Immature natural killer cell (primary cell): ENCODE measurements at regions not wholly inside any gene's neighbourhood (a gene's known extent, or its start where the extent isn't known, plus 50 kb on each side); places are given as distances from the start of the nearest gene placed in this dataset.

ENCODE experiments used
- DNase-seq, 3 donors: peaks; one replicate each; pipeline ENCODE4 v3.0.0; 2022; ENCODE audit warnings: mixed read lengths in 1 of 3
- H3K27ac Mint-ChIP-seq, 6 donors: one replicate each; pipeline ENCODE4 v1.8.0; 2020; ENCODE audit warnings: mixed read lengths in 6 of 6, mild to moderate bottlenecking in 5 of 6, inconsistent platforms in 4 of 6, moderate library complexity in 3 of 6
- H3K27me3 Mint-ChIP-seq, 3 donors: one replicate each; pipeline ENCODE4 v1.8.0; 2020 to 2021; ENCODE audit warnings: low read depth in 3 of 3, mild to moderate bottlenecking in 3 of 3, mixed read lengths in 3 of 3, moderate library complexity in 3 of 3, inconsistent platforms in 1 of 3
- H3K36me3 Mint-ChIP-seq, 3 donors: one replicate each; pipeline ENCODE4 v1.8.0; 2020; ENCODE audit warnings: mixed read lengths in 3 of 3, inconsistent platforms in 2 of 3, mild to moderate bottlenecking in 2 of 3
- H3K4me1 Mint-ChIP-seq, 2 donors: one replicate each; pipeline ENCODE4 v1.8.0; 2020; ENCODE audit warnings: inconsistent platforms in 2 of 2, mild to moderate bottlenecking in 2 of 2, mixed read lengths in 2 of 2, moderate library complexity in 1 of 2
- H3K4me3 Mint-ChIP-seq, 5 donors: one replicate each; pipeline ENCODE4 v1.8.0; 2020; ENCODE audit warnings: mild to moderate bottlenecking in 5 of 5, mixed read lengths in 5 of 5, inconsistent platforms in 3 of 5, moderate library complexity in 3 of 5
- H3K9me3 Mint-ChIP-seq, 6 donors: one replicate each; pipeline ENCODE4 v1.8.0; 2020; ENCODE audit warnings: mild to moderate bottlenecking in 6 of 6, mixed read lengths in 6 of 6, inconsistent platforms in 4 of 6, moderate library complexity in 3 of 6

- no peak overlapping the region for H3K4me3 Mint-ChIP-seq
- peaks cover 0 to 15% (median 0%) of the 10 kb centered on the region in 3 donors for H3K27me3 Mint-ChIP-seq
- DNase-seq: no peak
- H3K4me1 Mint-ChIP-seq: no peaks in the 10 kb centered on the region
- no peaks in the 10 kb centered on the region for H3K36me3 Mint-ChIP-seq
- H3K9me3 Mint-ChIP-seq: no peaks in the 10 kb centered on the region
- no peak overlapping the region for H3K27ac Mint-ChIP-seq
Measured at GRCh38 chr22:49228431-49229037, 599.1 kb downstream of the BRD1 start.

DNA sequence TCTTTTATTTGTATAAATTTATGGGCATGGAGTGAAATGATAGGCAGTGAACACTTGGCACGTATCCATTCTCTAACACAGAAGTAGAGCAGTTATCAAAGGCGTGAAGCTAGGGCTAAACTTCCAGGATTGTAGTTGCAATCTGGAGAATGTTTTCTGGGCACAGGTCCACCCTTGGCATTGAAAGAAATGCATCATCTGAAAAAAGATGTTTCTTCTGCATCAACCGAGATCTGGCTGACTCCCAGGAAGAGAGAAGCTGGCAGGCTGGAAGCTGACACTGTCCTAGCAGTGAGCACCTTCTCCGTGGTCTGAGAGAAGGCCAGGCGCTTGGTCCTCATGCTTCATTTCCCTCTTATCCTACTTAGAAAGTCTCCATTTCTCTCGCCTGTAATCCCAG lies 600.0 kb downstream of the BRD1 start:
- H3K36me3 Mint-ChIP-seq: no peaks in the 10 kb centered on the region
- no peaks in the 10 kb centered on the region for H3K9me3 Mint-ChIP-seq
- no peak overlapping the region for H3K4me3 Mint-ChIP-seq
- DNase-seq: no peak
- H3K27ac Mint-ChIP-seq: no peak overlapping the region
- H3K4me1 Mint-ChIP-seq: no peaks in the 10 kb centered on the region
- H3K27me3 Mint-ChIP-seq: peaks cover 0 to 15% (median 2%) of the 10 kb centered on the region in 3 donors

GRCh38 chr22:49226096-49226495 lies 601.6 kb downstream of the BRD1 start:
- no peak for DNase-seq
- H3K4me3 Mint-ChIP-seq: no peak overlapping the region
- no peaks in the 10 kb centered on the region for H3K36me3 Mint-ChIP-seq
- no peak overlapping the region for H3K27ac Mint-ChIP-seq
- H3K9me3 Mint-ChIP-seq: no peaks in the 10 kb centered on the region
- peaks cover 0 to 13% (median 2%) of the 10 kb centered on the region in 3 donors for H3K27me3 Mint-ChIP-seq
- no peaks in the 10 kb centered on the region for H3K4me1 Mint-ChIP-seq

GRCh38 chr22:49224243-49224642 lies 603.4 kb downstream of the BRD1 start:
- DNase-seq: no peak
- Mint-ChIP-seq H3K4me1 (no peaks in the 10 kb centered on the region), H3K4me3 (no peak overlapping the region), H3K27me3 (peaks cover 2 to 18% (median 4%) of the 10 kb centered on the region in 3 donors), H3K36me3 (no peaks in the 10 kb centered on the region), H3K27ac (no peak overlapping the region), H3K9me3 (peaks cover 0 to 3% (median 0%) of the 10 kb centered on the region in 6 donors)

DNA sequence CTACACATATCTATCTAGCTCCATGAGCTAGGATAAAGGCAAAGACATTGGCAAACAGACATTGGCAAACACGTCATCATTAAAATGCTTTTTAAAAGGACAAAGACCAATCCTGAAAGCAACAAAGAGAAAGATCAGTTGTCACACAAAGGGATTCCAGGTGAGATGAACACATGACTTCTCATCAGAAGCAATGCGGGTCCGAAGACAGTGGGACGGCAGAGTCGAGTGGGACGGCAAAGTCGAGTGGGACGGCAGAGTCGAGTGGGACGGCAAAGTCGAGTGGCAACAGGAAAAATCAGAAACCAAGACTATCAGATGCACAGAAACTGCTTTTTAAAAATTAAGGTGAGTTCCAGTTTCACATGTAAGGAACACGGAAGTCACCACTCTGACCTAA lies 609.5 kb downstream of the BRD1 start:
- Mint-ChIP-seq H3K4me1 (no peaks in the 10 kb centered on the region), H3K36me3 (peaks cover 0 to 7% (median 0%) of the 10 kb centered on the region in 3 donors), H3K9me3 (peaks cover 0 to 8% (median 5%) of the 10 kb centered on the region in 6 donors), H3K27me3 (peaks cover 6 to 22% (median 6%) of the 10 kb centered on the region in 3 donors), H3K27ac (no peak overlapping the region), H3K4me3 (no peak overlapping the region)
- no peak for DNase-seq

- H3K27me3 Mint-ChIP-seq: peaks cover 6 to 22% (median 7%) of the 10 kb centered on the region in 3 donors
- no peaks in the 10 kb centered on the region for H3K4me1 Mint-ChIP-seq
- no peak overlapping the region for H3K4me3 Mint-ChIP-seq
- H3K27ac Mint-ChIP-seq: no peak overlapping the region
- DNase-seq: no peak
- H3K36me3 Mint-ChIP-seq: peaks cover 0 to 7% (median 0%) of the 10 kb centered on the region in 3 donors
- peaks cover 0 to 8% (median 5%) of the 10 kb centered on the region in 6 donors for H3K9me3 Mint-ChIP-seq
Measured at GRCh38 chr22:49216579-49216978, 611.1 kb downstream of the BRD1 start.

DNA sequence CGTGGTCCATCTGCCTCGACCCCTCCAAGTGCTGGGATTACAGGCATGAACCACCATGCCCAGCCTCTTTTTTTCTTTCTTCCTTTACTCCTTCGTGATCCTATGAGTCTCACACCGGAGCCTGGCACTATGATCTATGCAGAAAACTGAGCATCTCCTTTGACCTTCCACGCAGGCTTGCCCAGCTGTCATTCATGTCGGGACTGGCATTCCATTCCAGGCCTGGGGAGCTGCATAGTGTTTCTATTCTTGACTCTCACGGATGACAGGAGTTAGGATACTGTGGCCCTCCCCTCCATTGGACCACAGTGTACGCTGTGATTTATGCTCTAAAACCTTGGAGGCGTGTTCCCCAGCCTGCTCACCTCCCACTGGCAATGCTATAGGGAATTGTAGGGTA lies 611.8 kb downstream of the BRD1 start:
- no peak overlapping the region for H3K27ac Mint-ChIP-seq
- peaks cover 0 to 8% (median 5%) of the 10 kb centered on the region in 6 donors for H3K9me3 Mint-ChIP-seq
- H3K4me3 Mint-ChIP-seq: no peak overlapping the region
- H3K36me3 Mint-ChIP-seq: peaks cover 0 to 7% (median 0%) of the 10 kb centered on the region in 3 donors
- no peak for DNase-seq
- H3K4me1 Mint-ChIP-seq: no peaks in the 10 kb centered on the region
- H3K27me3 Mint-ChIP-seq: peaks cover 6 to 22% (median 7%) of the 10 kb centered on the region in 3 donors

- no peak for DNase-seq
- Mint-ChIP-seq H3K36me3 (peaks cover 0 to 7% (median 0%) of the 10 kb centered on the region in 3 donors), H3K27ac (no peak overlapping the region), H3K27me3 (peaks cover 6 to 22% (median 7%) of the 10 kb centered on the region in 3 donors), H3K4me1 (no peaks in the 10 kb centered on the region), H3K9me3 (peaks cover 0 to 8% (median 5%) of the 10 kb centered on the region in 6 donors), H3K4me3 (no peak overlapping the region)
Measured at GRCh38 chr22:49214976-49215375, 612.7 kb downstream of the BRD1 start.

- Mint-ChIP-seq H3K36me3 (peaks cover 0 to 7% (median 0%) of the 10 kb centered on the region in 3 donors), H3K4me1 (no peaks in the 10 kb centered on the region), H3K27ac (no peak overlapping the region), H3K27me3 (peaks cover 3 to 14% (median 7%) of the 10 kb centered on the region in 3 donors), H3K9me3 (peaks cover 0 to 8% (median 4%) of the 10 kb centered on the region in 6 donors), H3K4me3 (no peak overlapping the region)
- no peak for DNase-seq
Measured at GRCh38 chr22:49213731-49214352, 613.8 kb downstream of the BRD1 start.

DNA sequence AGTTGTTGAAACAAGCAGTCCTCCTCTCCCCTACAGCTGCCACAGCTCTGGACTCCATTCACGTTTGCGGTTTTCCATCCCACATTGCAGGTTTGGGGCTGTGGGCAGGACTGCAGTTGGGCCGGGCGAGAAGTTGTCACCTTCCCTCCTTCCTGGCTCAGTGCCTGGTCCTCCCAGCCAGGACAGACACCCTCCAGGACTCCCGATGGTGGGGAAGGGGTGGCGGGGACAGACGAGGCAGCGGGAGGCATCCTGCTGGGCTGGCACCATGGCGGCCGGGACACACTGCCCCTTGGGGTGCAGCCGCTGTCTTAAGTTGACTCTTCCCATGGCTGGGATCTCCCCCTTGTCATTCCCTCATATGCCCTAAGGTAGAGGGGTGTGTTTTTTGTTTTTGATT lies 615.2 kb downstream of the BRD1 start:
- Mint-ChIP-seq H3K4me1 (no peaks in the 10 kb centered on the region), H3K27me3 (peaks cover 3 to 10% (median 7%) of the 10 kb centered on the region in 3 donors), H3K36me3 (no peaks in the 10 kb centered on the region), H3K9me3 (peaks cover 0 to 2% (median under 1%) of the 10 kb centered on the region in 6 donors), H3K4me3 (no peak overlapping the region), H3K27ac (no peak overlapping the region)
- DNase-seq: no peak

DNA sequence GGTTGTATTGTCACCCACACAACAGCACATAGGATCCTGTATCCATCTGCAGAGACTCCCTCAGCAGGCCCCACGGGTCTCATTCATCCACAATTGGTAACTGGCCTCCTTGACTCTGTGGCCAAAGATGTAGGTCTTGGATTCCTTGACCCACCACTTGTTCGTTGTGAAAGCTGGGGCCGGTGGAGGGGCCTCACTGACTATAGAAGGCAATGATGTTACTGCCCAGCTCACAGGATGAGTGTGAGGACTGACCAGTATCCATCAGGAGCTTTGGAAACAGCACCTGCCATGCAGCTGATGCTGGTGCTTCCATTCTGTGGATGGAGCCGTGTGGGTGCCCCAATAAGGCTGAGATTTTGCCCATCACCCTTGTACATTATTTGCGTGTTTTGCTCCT lies 615.7 kb downstream of the BRD1 start:
- Mint-ChIP-seq H3K9me3 (peaks cover 0 to 2% (median 0%) of the 10 kb centered on the region in 6 donors), H3K4me3 (no peak overlapping the region), H3K36me3 (no peaks in the 10 kb centered on the region), H3K4me1 (no peaks in the 10 kb centered on the region), H3K27ac (no peak overlapping the region), H3K27me3 (peaks cover 3 to 10% (median 6%) of the 10 kb centered on the region in 3 donors)
- DNase-seq: no peak

GRCh38 chr22:49211176-49211575 lies 616.5 kb downstream of the BRD1 start:
- H3K9me3 Mint-ChIP-seq: no peaks in the 10 kb centered on the region
- H3K27ac Mint-ChIP-seq: no peak overlapping the region
- peaks cover 3 to 10% (median 6%) of the 10 kb centered on the region in 3 donors for H3K27me3 Mint-ChIP-seq
- H3K4me3 Mint-ChIP-seq: no peak overlapping the region
- H3K36me3 Mint-ChIP-seq: no peaks in the 10 kb centered on the region
- no peak for DNase-seq
- no peaks in the 10 kb centered on the region for H3K4me1 Mint-ChIP-seq

DNA sequence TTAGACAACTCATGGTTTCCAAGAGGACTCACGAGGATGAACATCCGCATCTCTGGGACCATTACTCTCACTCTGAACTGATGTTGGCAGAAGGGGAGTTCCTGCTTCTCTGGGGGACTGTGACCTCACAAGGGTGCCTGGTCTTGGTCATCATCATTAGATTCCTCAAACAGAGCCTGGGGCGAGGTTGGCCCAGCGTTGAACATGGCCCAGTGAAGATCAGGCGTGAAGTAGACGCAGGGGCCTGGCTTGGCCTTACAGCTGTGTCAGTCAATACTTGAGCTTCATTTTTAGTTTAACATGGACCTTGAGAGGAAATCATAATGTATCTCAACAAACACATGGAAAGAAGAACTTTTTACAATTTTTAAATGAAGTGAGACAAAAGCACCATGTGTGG lies 617.1 kb downstream of the BRD1 start:
- Mint-ChIP-seq H3K27me3 (peaks cover 3 to 6% (median 5%) of the 10 kb centered on the region in 3 donors), H3K36me3 (no peaks in the 10 kb centered on the region), H3K9me3 (no peaks in the 10 kb centered on the region), H3K4me1 (no peaks in the 10 kb centered on the region), H3K4me3 (no peak overlapping the region), H3K27ac (no peak overlapping the region)
- DNase-seq: no peak

DNA sequence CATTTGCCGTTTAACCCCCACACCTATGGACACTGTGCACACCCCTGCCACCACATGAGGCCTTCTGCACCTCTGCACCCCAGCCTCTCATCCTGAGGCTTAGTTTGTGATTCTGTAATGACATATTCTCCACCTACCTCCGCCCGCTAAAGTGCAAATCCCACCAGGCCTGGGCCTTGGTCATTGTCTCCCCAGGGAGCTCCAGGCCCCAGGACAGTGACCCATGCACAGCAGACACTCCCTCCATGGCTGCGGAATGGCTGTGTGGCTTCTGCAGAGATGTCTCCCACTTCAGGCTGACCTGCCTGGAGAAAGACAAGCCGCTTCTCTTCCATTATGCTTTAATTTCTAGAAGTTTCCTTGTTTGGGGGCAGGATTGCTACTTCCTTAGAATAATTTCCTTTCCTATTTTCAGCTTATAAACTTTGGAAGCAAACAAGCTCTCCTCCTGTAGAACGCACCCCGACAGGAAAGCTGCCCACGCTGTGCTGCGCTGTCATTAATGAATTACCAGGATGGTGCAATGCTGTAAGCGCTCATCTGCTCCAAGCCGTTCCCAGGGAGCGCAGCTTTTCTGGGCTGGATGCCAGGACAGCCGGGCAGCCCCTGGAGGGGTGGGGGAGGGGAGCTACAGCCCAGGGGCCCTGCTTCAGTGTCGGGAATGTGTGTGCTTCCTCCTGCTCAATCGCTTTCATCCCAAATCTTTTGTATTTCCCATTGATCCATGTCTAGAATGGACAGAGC lies 618.0 kb downstream of the BRD1 start:
- Mint-ChIP-seq H3K27me3 (peaks cover 3 to 6% (median 3%) of the 10 kb centered on the region in 3 donors), H3K27ac (no peak overlapping the region), H3K4me3 (no peak overlapping the region), H3K9me3 (no peaks in the 10 kb centered on the region), H3K4me1 (no peaks in the 10 kb centered on the region), H3K36me3 (no peaks in the 10 kb centered on the region)
- DNase-seq: no peak
